VCaP (cell line): ENCODE measurements at regions not wholly inside any gene's neighbourhood (a gene's known extent, or its start where the extent isn't known, plus 50 kb on each side); places are given as distances from the start of the nearest gene placed in this dataset.

Source experiments
- H3K27ac ChIP-seq: fragments of 450-650 bp; 2 replicates; pipeline ENCODE4 v1.5.1; 2017
- CTCF ChIP-seq: fragments of 450-650 bp; conservative IDR thresholded peaks from 2 replicates; pipeline ENCODE4 v1.5.1; 2017; ENCODE audit warnings: mild to moderate bottlenecking, moderate library complexity

GRCh38 chr1:29706936-29707335 lies 470.6 kb downstream of the PTPRU start:
- peak; percentile 74 for TF ChIP-seq CTCF
- peak overlapping the region; percentile 90 for H3K27ac ChIP-seq

GRCh38 chr1:29704430-29704829 lies 468.1 kb downstream of the PTPRU start:
- TF ChIP-seq CTCF: no peak

GRCh38 chr1:29703596-29704370 lies 467.5 kb downstream of the PTPRU start:
- no peak overlapping the region for H3K27ac ChIP-seq
- TF ChIP-seq CTCF: peak; percentile 82

More at GRCh38 chr1:29704430-29704829, 468.1 kb downstream of the PTPRU start:
- H3K27ac ChIP-seq: no peak overlapping the region

GRCh38 chr1:29700491-29700890 lies 464.2 kb downstream of the PTPRU start:
- no peak overlapping the region for H3K27ac ChIP-seq
- TF ChIP-seq CTCF: no peak

- TF ChIP-seq CTCF: no peak
- H3K27ac ChIP-seq: no peak overlapping the region
These were observed 462.3 kb downstream of the PTPRU start for GRCh38 chr1:29698626-29699025.

- H3K27ac ChIP-seq: no peak overlapping the region
These were observed 461.7 kb downstream of the PTPRU start for GRCh38 chr1:29698033-29698432.

GRCh38 chr1:29697391-29697780 lies 461.1 kb downstream of the PTPRU start:
- no peak for TF ChIP-seq CTCF
- H3K27ac ChIP-seq: no peak overlapping the region

More at GRCh38 chr1:29698033-29698432, 461.7 kb downstream of the PTPRU start:
- peak; percentile 52 for TF ChIP-seq CTCF
